Astrocyte (in vitro differentiated cells and primary cell): ENCODE measurements at regions not wholly inside any gene's neighbourhood (a gene's known extent, or its start where the extent isn't known, plus 50 kb on each side); places are given as distances from the start of the nearest gene placed in this dataset.

Experiments used
- DNase-seq: peaks from one replicate; pipeline ENCODE4 v3.0.0-alpha.2; 2010; ENCODE audit warnings: low read depth
- FAIRE-seq: peaks from 2 replicates; lab custom pipeline; 2011; peaks lifted over from hg19 to GRCh38; lab: Jason Lieb, UNC
- H2AFZ ChIP-seq: 2 replicates; pipeline ENCODE4 v1.6.0; 2012; ENCODE audit warnings: low read depth, low read length, inconsistent platforms
- H3K27ac ChIP-seq: 2 replicates; pipeline ENCODE4 v1.5.1; 2011; ENCODE audit warnings: low read depth, low read length, inconsistent platforms
- H3K27me3 ChIP-seq: 2 replicates; pipeline ENCODE4 v1.6.0; 2011; ENCODE audit warnings: low read length, inconsistent platforms; ENCODE audit not compliant: insufficient read depth
- H3K36me3 ChIP-seq: 2 replicates; pipeline ENCODE4 v1.5.1; 2011; ENCODE audit warnings: low read length, inconsistent platforms; ENCODE audit not compliant: insufficient read depth
- H3K4me1 ChIP-seq: 2 replicates; pipeline ENCODE4 v1.5.1; 2011; ENCODE audit warnings: low read length, inconsistent platforms; ENCODE audit not compliant: insufficient read depth
- H3K4me2 ChIP-seq: 2 replicates; pipeline ENCODE4 v1.6.0; 2012; ENCODE audit warnings: low read length, inconsistent platforms
- H3K4me3 ChIP-seq: 2 replicates; pipeline ENCODE4 v1.5.1; 2011; ENCODE audit warnings: low read depth, mild to moderate bottlenecking, low read length, inconsistent platforms; ENCODE audit not compliant: insufficient read depth
- H3K79me2 ChIP-seq: 2 replicates; pipeline ENCODE4 v1.6.0; 2012; ENCODE audit warnings: mild to moderate bottlenecking, low read length, inconsistent platforms; ENCODE audit not compliant: insufficient read depth
- H3K9ac ChIP-seq: 2 replicates; pipeline ENCODE4 v1.6.0; 2012; ENCODE audit warnings: mild to moderate bottlenecking, low read length, inconsistent platforms
- H3K9me3 ChIP-seq: 2 replicates; pipeline ENCODE4 v1.5.1; 2012; ENCODE audit warnings: low read depth, mild to moderate bottlenecking, low read length, inconsistent platforms; ENCODE audit not compliant: insufficient read depth
- H4K20me1 ChIP-seq: 2 replicates; pipeline ENCODE4 v1.6.0; 2012; ENCODE audit warnings: low read length, inconsistent platforms; ENCODE audit not compliant: insufficient read depth
- H3K27ac Mint-ChIP-seq: one replicate; pipeline ENCODE4 v1.8.0; 2021; ENCODE audit warnings: mild to moderate bottlenecking, mixed read lengths; ENCODE audit not compliant: unreplicated experiment
- H3K27me3 Mint-ChIP-seq: one replicate; pipeline ENCODE4 v1.8.0; 2021; ENCODE audit warnings: low read depth, mixed read lengths; ENCODE audit not compliant: unreplicated experiment
- H3K36me3 Mint-ChIP-seq: one replicate; pipeline ENCODE4 v1.8.0; 2021; ENCODE audit warnings: low read depth, mixed read lengths; ENCODE audit not compliant: unreplicated experiment
- H3K4me1 Mint-ChIP-seq: one replicate; pipeline ENCODE4 v1.8.0; 2021; ENCODE audit warnings: low read depth, mixed read lengths; ENCODE audit not compliant: unreplicated experiment
- H3K4me3 Mint-ChIP-seq: one replicate; pipeline ENCODE4 v1.8.0; 2021; ENCODE audit warnings: mild to moderate bottlenecking, moderate library complexity, mixed read lengths; ENCODE audit not compliant: unreplicated experiment
- H3K9me3 Mint-ChIP-seq: one replicate; pipeline ENCODE4 v1.8.0; 2021; ENCODE audit warnings: mild to moderate bottlenecking, mixed read lengths; ENCODE audit not compliant: unreplicated experiment
- EZH2 ChIP-seq: IDR thresholded peaks from 2 replicates; pipeline ENCODE4 v1.6.1; 2012; ENCODE audit warnings: mild to moderate bottlenecking, low read length, inconsistent platforms; ENCODE audit not compliant: insufficient read depth
- TF ChIP-seq, protein P1 (sequence below): IDR thresholded peaks from 2 replicates; pipeline ENCODE4 v1.5.1; 2011; ENCODE audit warnings: low read depth, mild to moderate bottlenecking, inconsistent platforms, low read length, moderate library complexity; ENCODE audit not compliant: insufficient read depth

DNA sequence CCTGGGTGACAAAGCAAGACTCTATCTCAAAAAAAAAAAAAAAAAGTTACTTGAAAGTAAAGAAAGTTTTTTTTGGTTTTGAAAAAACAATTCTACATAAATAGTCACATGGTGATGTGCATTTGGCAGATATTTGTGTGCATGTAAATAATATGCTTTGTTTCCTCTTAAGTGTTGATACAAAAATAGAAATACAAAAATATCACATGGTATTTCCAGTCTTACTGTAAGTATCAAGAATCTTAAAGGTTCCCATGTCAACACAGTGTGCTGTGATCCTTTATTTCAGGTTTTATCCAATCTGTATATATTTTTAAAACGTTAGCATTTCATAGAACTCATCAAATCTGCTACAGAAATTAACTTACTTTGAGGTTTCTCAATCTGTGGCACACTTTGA is 521.9 kb downstream of the TLE4 start:
- no peak overlapping the region for H3K4me3 Mint-ChIP-seq
- H3K27ac ChIP-seq, result no peak overlapping the region
- peaks cover 4% of the 10 kb centered on the region for H3K27me3 Mint-ChIP-seq
- no peaks in the 10 kb centered on the region for H3K27me3 ChIP-seq
- no peak overlapping the region for H3K4me2 ChIP-seq
- H3K4me3 ChIP-seq, result no peak overlapping the region
- FAIRE-seq (no peak), DNase-seq (no peak)
- H3K9me3 ChIP-seq, result no peaks in the 10 kb centered on the region
- no peaks in the 10 kb centered on the region for H3K9me3 Mint-ChIP-seq
- no peaks in the 10 kb centered on the region for H3K4me1 Mint-ChIP-seq
- no peak overlapping the region for H3K9ac ChIP-seq
- H3K36me3 ChIP-seq, result no peaks in the 10 kb centered on the region
- no peaks in the 10 kb centered on the region for H3K36me3 Mint-ChIP-seq
- TF ChIP-seq, protein P1, sequence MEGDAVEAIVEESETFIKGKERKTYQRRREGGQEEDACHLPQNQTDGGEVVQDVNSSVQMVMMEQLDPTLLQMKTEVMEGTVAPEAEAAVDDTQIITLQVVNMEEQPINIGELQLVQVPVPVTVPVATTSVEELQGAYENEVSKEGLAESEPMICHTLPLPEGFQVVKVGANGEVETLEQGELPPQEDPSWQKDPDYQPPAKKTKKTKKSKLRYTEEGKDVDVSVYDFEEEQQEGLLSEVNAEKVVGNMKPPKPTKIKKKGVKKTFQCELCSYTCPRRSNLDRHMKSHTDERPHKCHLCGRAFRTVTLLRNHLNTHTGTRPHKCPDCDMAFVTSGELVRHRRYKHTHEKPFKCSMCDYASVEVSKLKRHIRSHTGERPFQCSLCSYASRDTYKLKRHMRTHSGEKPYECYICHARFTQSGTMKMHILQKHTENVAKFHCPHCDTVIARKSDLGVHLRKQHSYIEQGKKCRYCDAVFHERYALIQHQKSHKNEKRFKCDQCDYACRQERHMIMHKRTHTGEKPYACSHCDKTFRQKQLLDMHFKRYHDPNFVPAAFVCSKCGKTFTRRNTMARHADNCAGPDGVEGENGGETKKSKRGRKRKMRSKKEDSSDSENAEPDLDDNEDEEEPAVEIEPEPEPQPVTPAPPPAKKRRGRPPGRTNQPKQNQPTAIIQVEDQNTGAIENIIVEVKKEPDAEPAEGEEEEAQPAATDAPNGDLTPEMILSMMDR, result no peak
- no peak for TF ChIP-seq EZH2
- no peaks in the 10 kb centered on the region for H3K79me2 ChIP-seq
- H3K27ac Mint-ChIP-seq, result no peak overlapping the region
- no peaks in the 10 kb centered on the region for H4K20me1 ChIP-seq
- no peaks in the 10 kb centered on the region for H3K4me1 ChIP-seq
- no peak overlapping the region for H2AFZ ChIP-seq

DNA sequence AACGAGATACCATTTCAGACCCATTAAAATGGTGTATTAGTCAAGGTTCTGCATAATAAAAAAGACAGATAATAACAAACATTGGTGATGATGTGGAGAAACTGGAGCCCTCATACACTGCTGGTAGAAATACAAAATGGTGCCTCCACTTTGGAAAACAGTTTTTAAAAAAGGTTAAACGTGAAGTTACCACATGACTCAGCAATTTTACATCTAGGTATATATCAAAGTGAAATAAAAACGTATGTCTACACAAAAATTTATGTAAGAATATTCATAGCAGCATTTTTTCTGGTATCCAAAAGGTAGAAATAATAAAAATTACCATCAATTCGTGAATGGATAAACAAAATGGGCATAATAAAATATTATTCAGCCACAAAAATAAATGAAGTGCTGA is 519.8 kb downstream of the TLE4 start:
- Histone ChIP-seq H3K27me3 (no peaks in the 10 kb centered on the region), H2AFZ (no peak overlapping the region), H3K9ac (no peak overlapping the region), H3K4me1 (no peaks in the 10 kb centered on the region), H3K9me3 (no peaks in the 10 kb centered on the region), H4K20me1 (no peaks in the 10 kb centered on the region), H3K4me2 (no peak overlapping the region), H3K36me3 (no peaks in the 10 kb centered on the region), H3K4me3 (no peak overlapping the region), H3K27ac (no peak overlapping the region), H3K79me2 (no peaks in the 10 kb centered on the region)
- Mint-ChIP-seq H3K36me3 (no peaks in the 10 kb centered on the region), H3K4me3 (no peak overlapping the region), H3K27me3 (peaks cover 4% of the 10 kb centered on the region), H3K9me3 (no peaks in the 10 kb centered on the region), H3K27ac (no peak overlapping the region), H3K4me1 (no peaks in the 10 kb centered on the region)
- FAIRE-seq, result no peak
- DNase-seq, result no peak
- TF ChIP-seq, protein P1, result no peak
- TF ChIP-seq EZH2, result no peak

GRCh38 chr9:80090317-80090716 is 518.6 kb downstream of the TLE4 start:
- Histone ChIP-seq H3K79me2 (no peaks in the 10 kb centered on the region), H3K27me3 (no peaks in the 10 kb centered on the region), H3K27ac (no peak overlapping the region), H3K4me2 (no peak overlapping the region), H3K36me3 (no peaks in the 10 kb centered on the region), H3K4me3 (no peak overlapping the region), H2AFZ (no peak overlapping the region), H3K9ac (no peak overlapping the region), H3K9me3 (no peaks in the 10 kb centered on the region), H3K4me1 (no peaks in the 10 kb centered on the region), H4K20me1 (no peaks in the 10 kb centered on the region)
- Mint-ChIP-seq H3K36me3 (no peaks in the 10 kb centered on the region), H3K9me3 (no peaks in the 10 kb centered on the region), H3K27ac (no peak overlapping the region), H3K27me3 (peaks cover 2% of the 10 kb centered on the region), H3K4me3 (no peak overlapping the region), H3K4me1 (no peaks in the 10 kb centered on the region)
- no peak for DNase-seq
- TF ChIP-seq, protein P1, result no peak
- TF ChIP-seq EZH2, result no peak
- FAIRE-seq, result no peak
